GM23338 (cell line): ENCODE measurements at regions not wholly inside any gene's neighbourhood (a gene's known extent, or its start where the extent isn't known, plus 50 kb on each side); places are given as distances from the start of the nearest gene placed in this dataset.

Experiments used
- ATAC-seq: fragments of 200-7000 bp; cut with Tn5 transposase; 3 replicates; pipeline ENCODE4 v1.9.1; 2020
- DNase-seq: peaks from one replicate; pipeline ENCODE4 v3.0.0-alpha.2; 2015; ENCODE audit warnings: low spot score
- H2AFZ ChIP-seq: fragments of 200-600 bp; sonication (generic); 2 replicates; pipeline ENCODE4 v1.8.0; 2016; ENCODE audit warnings: antibody characterized with exemption, mild to moderate bottlenecking, moderate library complexity
- H3F3A ChIP-seq: fragments of 200-600 bp; sonication (generic); replicated peaks from 2 replicates; pipeline ENCODE4 v1.8.0; 2017; ENCODE audit warnings: antibody characterized with exemption, mixed run types, low read depth
- H3K27ac ChIP-seq: fragments of 200-600 bp; sonication (generic); 2 replicates; pipeline ENCODE4 v1.6.1; 2016; ENCODE audit warnings: low read depth
- H3K27me3 ChIP-seq: fragments of 200-600 bp; sonication (generic); 2 replicates; pipeline ENCODE4 v1.8.0; 2016; ENCODE audit warnings: mild to moderate bottlenecking, mixed run types, moderate library complexity; ENCODE audit not compliant: insufficient read depth
- H3K36me3 ChIP-seq: fragments of 200-600 bp; sonication (generic); 2 replicates; pipeline ENCODE4 v1.8.0; 2016; ENCODE audit warnings: mild to moderate bottlenecking; ENCODE audit not compliant: insufficient read depth
- H3K4me1 ChIP-seq: fragments of 200-600 bp; sonication (generic); 2 replicates; pipeline ENCODE4 v1.8.0; 2016; ENCODE audit warnings: mild to moderate bottlenecking, moderate library complexity; ENCODE audit not compliant: insufficient read depth
- H3K4me2 ChIP-seq: fragments of 200-600 bp; sonication (generic); 2 replicates; pipeline ENCODE4 v1.7.1; 2017; ENCODE audit warnings: mixed run types
- H3K4me3 ChIP-seq: fragments of 200-600 bp; sonication (generic); 2 replicates; pipeline ENCODE4 v1.6.1; 2016; ENCODE audit warnings: mixed run types
- H3K79me2 ChIP-seq: fragments of 200-600 bp; sonication (generic); replicated peaks from 2 replicates; pipeline ENCODE4 v1.8.0; 2017; ENCODE audit warnings: mild to moderate bottlenecking; ENCODE audit not compliant: insufficient read depth
- H3K9me2 ChIP-seq: fragments of 200-600 bp; sonication (generic); 2 replicates; pipeline ENCODE4 v1.8.0; 2017; ENCODE audit not compliant: insufficient read depth
- H4K20me1 ChIP-seq: fragments of 200-600 bp; sonication (generic); replicated peaks from 2 replicates; pipeline ENCODE4 v1.8.0; 2017; ENCODE audit warnings: mild to moderate bottlenecking; ENCODE audit not compliant: insufficient read depth
- H3K27ac Mint-ChIP-seq: 2 replicates; pipeline ENCODE4 v1.8.0; 2020; ENCODE audit warnings: inconsistent platforms, mild to moderate bottlenecking, moderate library complexity, mixed read lengths
- H3K27me3 Mint-ChIP-seq: 3 replicates; pipeline ENCODE4 v1.8.0; 2022; ENCODE audit warnings: low read depth, mild to moderate bottlenecking, moderate library complexity, mixed read lengths, inconsistent platforms; ENCODE audit not compliant: insufficient read depth, poor library complexity
- H3K36me3 Mint-ChIP-seq: 3 replicates; pipeline ENCODE4 v1.8.0; 2021; ENCODE audit warnings: low read depth, mild to moderate bottlenecking, inconsistent platforms, moderate library complexity, mixed read lengths
- H3K4me1 Mint-ChIP-seq: 3 replicates; pipeline ENCODE4 v1.8.0; 2020; ENCODE audit warnings: mild to moderate bottlenecking, inconsistent platforms, mixed read lengths
- H3K4me3 Mint-ChIP-seq: 3 replicates; pipeline ENCODE4 v1.8.0; 2021; ENCODE audit warnings: moderate library complexity, mild to moderate bottlenecking, inconsistent platforms, mixed read lengths
- H3K9me3 Mint-ChIP-seq: 3 replicates; pipeline ENCODE4 v1.8.0; 2020; ENCODE audit warnings: moderate library complexity, mild to moderate bottlenecking, inconsistent platforms, mixed read lengths
- CREB1 ChIP-seq: fragments of 250-450 bp; sonication (Bioruptor Pico); IDR thresholded peaks from 2 replicates; pipeline ENCODE4 v1.5.0; 2020; ENCODE audit warnings: low read depth, mild to moderate bottlenecking, moderate library complexity
- CTCF ChIP-seq, 2 experiments: fragments of 200-600 bp in 1 of 2; sonication (generic) in 1 of 2; conservative IDR thresholded peaks; 2 replicates each; pipeline versions ENCODE4 v1.5.1 to v1.6.1; 2016 to 2017; ENCODE audit warnings: antibody characterized with exemption in 2 of 2, low read depth in 2 of 2, mild to moderate bottlenecking in 2 of 2, moderate library complexity in 1 of 2
- ETS1 ChIP-seq: IDR thresholded peaks from 2 replicates; pipeline ENCODE4 v1.6.1; 2016; ENCODE audit warnings: antibody characterized with exemption
- EZH2 ChIP-seq: fragments of 200-600 bp; sonication (generic); IDR thresholded peaks from one replicate; pipeline ENCODE4 v1.8.0; 2017; ENCODE audit warnings: antibody characterized with exemption, mild to moderate bottlenecking, low read depth; ENCODE audit not compliant: unreplicated experiment
- EZH2phosphoT487 ChIP-seq: fragments of 200-600 bp; sonication (generic); IDR thresholded peaks from one replicate; pipeline ENCODE4 v1.8.1; 2018; ENCODE audit warnings: antibody characterized with exemption; ENCODE audit not compliant: unreplicated experiment
- JUNB ChIP-seq: IDR thresholded peaks from one replicate; pipeline ENCODE4 v1.6.1; 2016; ENCODE audit warnings: antibody characterized with exemption; ENCODE audit not compliant: unreplicated experiment
- NANOG ChIP-seq: IDR thresholded peaks from 2 replicates; pipeline ENCODE4 v1.6.1; 2016; ENCODE audit warnings: antibody characterized with exemption, borderline replicate concordance
- POLR2AphosphoS5 ChIP-seq: IDR thresholded peaks from 2 replicates; pipeline ENCODE4 v1.6.1; 2016; ENCODE audit warnings: antibody characterized with exemption, low read depth
- STAT1 ChIP-seq: IDR thresholded peaks from one replicate; pipeline ENCODE4 v1.6.1; 2016; ENCODE audit warnings: antibody characterized with exemption; ENCODE audit not compliant: unreplicated experiment
- ZNF462 ChIP-seq: fragments of 250-450 bp; sonication (Bioruptor Pico); IDR thresholded peaks from 2 replicates; pipeline ENCODE4 v1.5.0; 2020; ENCODE audit warnings: mild to moderate bottlenecking, moderate library complexity

GRCh38 chr2:139684286-139684860, 904.2 kb upstream of the NXPH2 start:
- DNase-seq, result no peak
- Histone ChIP-seq H3K9me2 (peaks cover 7% of the 10 kb centered on the region; the same call in 1 of the 2 replicates), H3K79me2 (no peaks in the 10 kb centered on the region), H3K36me3 (no peaks in the 10 kb centered on the region), H3K4me1 (peaks cover 16% of the 10 kb centered on the region), H3K27me3 (no peaks in the 10 kb centered on the region), H2AFZ (peak overlapping the region; percentile 6; the same call in 1 of the 2 replicates), H3K4me3 (no peak overlapping the region), H3K4me2 (peak overlapping the region; percentile 54), H4K20me1 (no peaks in the 10 kb centered on the region), H3F3A (no peaks in the 10 kb centered on the region), H3K27ac (no peak overlapping the region)
- Mint-ChIP-seq H3K27ac (no peak overlapping the region; the same call in 1 of the 2 replicates), H3K4me3 (no peak overlapping the region), H3K36me3 (peaks cover 20% of the 10 kb centered on the region; the same call in 2 of the 3 replicates), H3K4me1 (peaks cover 24% of the 10 kb centered on the region), H3K9me3 (peaks cover 8% of the 10 kb centered on the region; the same call in 2 of the 3 replicates), H3K27me3 (peaks cover 2% of the 10 kb centered on the region)
- ATAC-seq, result no peak
- TF ChIP-seq ETS1 (no peak), POLR2AphosphoS5 (no peak), NANOG (no peak), EZH2 (no peak), STAT1 (no peak), ZNF462 (CRISPR knock-in tag) (no peak), CREB1 (CRISPR knock-in tag) (no peak), CTCF (conservative IDR thresholded peaks at IDR 0.05; ENCODE audit: low read depth in 2 of 2) (no peak), EZH2phosphoT487 (no peak), JUNB (no peak)
